NCI-H524 treated with DMSO at 0.1 percent for 48 hours (cell line): ENCODE measurements at regions not wholly inside any gene's neighbourhood (a gene's known extent, or its start where the extent isn't known, plus 50 kb on each side); places are given as distances from the start of the nearest gene placed in this dataset.
"Not testable (repeated sequence)": the region's sequence is repeated elsewhere in the genome, so short reads cannot be mapped to it uniquely, and the experiment has no call there.

Experiments used
- DNase-seq: peaks from one replicate; lab custom pipeline; 2025; lab: John Stamatoyannopoulos, UW

DNA sequence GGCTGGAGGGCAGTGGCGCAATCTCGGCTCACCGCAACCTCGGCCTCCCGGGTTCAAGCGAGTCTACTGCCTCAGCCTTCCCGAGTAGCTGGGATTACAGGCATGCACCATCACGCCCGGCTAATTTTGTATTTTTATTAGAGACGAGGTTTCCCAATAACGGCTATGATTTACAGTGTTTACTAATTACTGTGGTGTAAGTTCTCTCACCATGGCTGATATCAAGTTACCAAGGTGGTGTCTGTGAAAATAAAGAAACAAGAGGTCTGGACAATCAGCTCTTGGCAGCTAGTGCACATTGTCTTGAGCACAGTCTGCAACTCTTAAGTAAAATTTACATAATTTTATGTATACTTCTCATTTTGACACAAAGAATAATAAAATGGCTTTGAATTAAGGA, 385.5 kb upstream of the COX7C start:
- DNase-seq = no peak

DNA sequence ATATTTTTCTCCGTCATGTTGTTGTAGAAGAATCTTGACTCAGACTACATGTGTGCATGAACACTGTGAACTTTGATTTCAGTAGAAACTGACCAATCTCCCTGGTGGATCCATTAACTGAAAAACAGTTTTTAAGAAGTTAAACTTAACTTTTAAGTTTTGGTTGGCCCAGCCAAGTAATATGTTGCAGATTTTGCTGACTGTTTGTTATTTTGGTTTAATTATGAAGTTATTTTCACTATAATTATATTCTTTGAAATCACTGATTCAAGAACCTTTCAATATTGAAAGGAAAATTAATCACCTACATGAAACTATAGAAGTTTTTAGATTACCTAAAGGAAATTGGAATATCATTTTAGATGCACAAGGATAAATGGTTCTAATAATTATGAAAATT, 373.6 kb upstream of the COX7C start:
- DNase-seq = no peak

DNA sequence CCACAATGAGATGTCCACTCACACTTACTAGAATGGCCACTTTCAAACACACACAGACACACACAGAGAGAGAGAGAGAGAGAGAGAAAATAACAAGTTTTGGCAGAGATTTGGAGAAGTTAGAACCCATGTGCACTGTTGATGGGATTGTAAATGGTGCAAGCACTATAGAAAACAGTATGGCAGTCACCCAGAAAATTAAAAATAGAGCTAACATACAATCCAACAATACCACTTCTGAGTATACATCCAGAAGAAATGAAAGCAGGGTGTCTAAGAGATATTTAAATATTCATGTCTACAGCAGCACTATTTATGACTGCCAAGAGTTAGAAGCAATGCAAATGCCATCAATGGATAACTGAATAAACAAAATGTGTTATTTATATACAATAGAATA, 359.9 kb upstream of the COX7C start:
- DNase-seq = no peak

DNA sequence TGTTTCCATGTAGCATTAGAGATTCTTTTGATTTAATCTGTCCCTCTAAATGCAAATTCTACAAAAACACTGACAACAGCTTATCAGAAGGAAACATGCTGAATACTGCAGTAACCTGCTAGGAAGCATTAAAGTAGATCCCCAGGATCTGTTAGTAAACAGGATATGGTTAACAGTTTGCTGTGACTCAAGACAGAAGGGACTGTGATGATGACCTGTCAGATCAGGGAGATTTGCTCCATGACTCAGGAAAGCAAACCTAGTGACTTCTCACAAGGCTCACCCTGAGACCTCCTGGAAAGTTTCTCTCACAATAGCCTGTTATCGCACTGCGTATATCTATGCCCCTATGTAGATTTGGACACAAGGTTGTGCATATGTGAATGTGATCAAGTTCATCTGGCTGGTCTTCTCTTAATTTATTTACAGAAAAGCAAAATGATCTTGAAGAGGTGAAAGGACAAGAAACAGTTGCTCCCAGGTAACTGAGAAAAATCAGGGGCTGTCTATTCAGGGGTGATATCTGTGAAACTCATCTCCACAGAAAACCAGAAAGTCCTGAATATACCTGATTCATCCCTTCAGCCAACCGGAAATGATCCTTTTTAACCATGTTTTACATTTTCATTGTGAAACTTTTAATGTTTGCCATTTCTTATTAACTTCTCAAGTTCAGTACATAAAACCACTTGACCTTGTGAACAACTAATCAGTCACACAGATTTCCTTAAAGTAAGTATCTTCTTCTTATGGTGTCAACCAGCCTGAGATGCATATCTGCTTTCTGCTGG, 333.1 kb upstream of the COX7C start:
- not testable (repeated sequence) for DNase-seq

DNA sequence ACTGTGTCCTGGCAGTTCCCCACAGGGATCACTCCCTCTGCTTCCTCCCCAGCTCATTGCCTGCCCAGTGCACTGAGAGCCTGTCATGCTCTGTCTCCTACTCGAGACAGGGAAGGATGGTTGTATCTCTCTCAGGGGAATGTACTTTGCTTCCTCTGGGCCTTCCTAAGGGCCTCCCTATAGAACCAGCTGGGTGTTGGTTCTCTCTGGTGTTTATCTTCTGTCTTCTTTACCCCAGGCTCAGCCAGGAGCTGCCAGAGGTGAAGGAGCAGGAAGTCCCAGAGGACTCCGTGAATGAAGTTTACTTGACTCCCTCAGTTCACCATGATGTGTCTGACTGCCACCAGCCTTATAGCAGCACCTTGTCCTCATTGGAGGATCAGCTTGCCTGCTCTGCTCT, 330.3 kb upstream of the COX7C start:
- not testable (repeated sequence) for DNase-seq

DNA sequence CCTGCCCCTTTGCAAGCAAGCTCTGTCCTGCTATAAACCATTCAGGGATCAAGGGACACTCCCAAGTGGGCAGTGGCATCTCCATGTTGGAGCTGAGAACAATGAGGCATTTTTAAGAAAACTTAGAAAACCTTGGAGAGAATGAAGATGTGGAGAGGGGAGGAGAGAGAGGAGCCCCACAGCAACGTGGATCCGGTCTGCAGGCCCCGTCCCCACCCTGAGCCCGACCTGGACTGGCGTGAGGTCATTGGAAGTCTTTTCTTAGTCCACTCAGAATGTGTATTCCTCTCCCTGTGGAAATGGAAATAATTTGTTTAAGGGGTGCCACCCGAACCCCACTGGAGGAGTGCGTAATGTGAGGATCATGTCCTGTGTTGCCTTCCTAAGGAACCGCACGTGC, 328.0 kb upstream of the COX7C start:
- not testable (repeated sequence) for DNase-seq

DNA sequence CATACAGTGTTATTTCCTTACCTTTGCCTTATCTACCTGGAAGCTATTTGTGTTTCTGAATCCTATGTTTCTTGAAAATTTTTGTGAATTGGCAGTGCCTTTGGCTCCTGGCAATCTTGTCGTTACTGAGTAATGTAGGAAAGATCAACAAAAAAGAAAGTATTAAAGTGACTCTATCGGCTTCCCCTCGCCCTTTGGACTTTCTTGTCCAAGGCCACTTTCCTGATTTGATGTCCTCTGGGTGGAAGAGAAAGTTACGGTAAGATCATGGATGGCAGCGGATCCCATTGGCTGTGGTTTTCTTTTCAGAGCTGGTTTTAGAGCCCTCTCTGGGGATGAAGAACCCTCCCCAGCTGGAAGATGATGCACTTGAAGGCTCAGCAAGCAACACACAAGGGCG, 324.9 kb upstream of the COX7C start:
- DNase-seq = not testable (repeated sequence)

DNA sequence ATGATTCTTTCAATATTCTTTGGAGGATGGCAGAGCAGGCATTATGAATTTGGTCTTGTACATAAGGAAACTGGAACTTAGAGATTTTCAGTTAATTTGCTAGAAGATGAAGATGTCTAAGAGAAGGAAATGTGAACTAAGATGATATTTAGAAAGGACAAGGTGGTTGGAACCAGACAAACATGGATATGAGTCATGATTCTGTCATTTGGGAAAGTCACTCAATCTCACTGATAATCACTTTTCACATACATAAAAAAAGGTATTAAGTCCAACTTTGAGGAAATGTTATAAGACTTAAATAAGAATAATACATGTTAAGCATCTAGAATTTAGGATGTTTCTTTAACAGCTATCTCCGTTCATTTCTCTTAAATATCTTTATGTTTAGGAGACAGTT, 315.1 kb upstream of the COX7C start:
- DNase-seq = not testable (repeated sequence)

DNA sequence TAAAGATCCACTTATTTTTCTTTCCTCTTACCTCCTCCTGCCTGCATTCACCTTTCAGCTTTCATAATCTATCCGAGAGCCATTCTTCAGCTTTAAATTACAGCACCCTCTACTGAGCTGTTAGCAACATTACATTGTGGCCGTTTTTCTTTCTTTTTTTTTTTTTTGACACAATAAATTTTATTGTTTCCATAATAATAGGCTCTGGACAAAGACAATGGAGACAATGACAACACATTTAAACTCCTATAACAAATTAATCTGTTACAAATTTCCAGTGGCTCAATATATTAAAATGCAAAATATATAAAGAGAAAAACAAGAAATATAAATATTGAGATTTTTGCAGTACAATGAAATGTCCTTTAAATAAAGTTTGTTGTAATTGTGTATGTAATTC, 312.7 kb upstream of the COX7C start:
- not testable (repeated sequence) for DNase-seq

DNA sequence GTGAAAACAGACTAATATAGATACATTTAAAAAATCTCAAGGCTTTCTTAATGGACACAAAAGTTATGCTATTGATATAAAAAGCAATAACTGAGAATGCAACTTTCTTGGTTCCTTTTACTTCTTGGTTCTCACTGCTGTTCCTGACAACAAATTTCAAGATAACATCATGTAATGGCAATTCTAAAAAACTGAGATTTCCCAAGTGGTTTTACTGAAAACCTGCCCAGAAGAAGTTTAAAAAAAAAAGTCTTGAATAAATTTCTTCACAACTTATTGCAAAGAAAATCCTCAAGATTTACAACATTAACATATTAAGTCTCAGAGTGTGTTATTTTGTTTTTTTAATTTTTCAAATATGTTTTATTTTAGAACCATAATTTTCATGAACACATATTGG, 302.8 kb upstream of the COX7C start:
- DNase-seq = no peak

DNA sequence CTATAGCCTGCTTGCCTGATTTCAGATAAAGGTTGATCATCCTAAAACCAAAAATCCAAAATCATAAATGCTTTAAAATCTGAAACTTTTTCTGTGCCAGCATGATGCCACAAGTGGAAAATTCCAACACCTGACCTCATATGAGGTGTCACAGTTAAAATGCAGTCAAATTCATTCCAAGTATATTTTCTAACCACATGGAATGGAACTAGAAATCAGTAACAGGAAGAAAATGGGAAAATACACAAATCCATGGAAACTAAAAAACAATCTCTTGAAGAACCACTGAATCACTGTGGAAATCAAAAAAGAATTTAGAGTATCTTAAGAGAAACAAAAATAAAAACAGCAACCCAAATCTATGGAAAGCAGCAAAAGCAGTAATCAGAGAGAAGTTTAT, 297.5 kb upstream of the COX7C start:
- DNase-seq = no peak

DNA sequence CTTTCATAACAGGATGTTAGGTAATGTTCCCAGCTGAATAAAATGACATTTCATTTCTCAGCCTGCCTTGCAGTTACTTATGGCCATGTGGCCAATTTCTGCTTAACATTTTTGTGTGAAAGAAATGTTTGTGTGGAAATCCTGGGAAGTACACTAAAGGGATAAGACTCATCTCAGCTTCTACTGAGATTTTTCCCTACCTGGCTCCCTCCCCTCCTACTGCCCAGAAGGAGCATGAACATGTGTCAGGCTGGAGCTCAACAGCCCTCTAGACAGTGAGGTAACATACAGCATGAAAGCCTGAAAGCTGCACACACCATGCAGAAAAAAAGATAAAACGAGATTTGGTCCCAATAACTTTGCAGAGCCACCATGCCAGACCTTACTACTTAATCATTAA, 288.4 kb upstream of the COX7C start:
- DNase-seq = no peak

DNA sequence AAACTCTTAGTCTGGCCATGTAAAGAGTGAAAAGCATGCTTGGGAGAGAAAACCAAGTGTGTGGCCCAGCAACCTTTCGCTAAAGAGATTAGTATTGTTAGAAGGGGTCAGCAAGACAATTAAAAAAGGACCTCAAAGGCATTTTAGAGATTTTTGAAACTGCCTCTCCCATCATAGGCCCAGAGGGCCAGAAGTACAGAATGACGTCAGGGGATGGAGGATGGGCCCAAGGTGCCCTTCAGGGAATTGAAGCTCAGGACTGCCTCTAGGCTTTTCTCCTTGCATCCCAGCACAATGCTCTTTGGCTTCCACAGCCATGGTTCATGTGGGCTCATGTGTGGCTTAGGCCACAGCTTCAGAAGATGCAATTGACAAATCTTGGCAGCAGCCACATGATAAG, 287.0 kb upstream of the COX7C start:
- no peak for DNase-seq

DNA sequence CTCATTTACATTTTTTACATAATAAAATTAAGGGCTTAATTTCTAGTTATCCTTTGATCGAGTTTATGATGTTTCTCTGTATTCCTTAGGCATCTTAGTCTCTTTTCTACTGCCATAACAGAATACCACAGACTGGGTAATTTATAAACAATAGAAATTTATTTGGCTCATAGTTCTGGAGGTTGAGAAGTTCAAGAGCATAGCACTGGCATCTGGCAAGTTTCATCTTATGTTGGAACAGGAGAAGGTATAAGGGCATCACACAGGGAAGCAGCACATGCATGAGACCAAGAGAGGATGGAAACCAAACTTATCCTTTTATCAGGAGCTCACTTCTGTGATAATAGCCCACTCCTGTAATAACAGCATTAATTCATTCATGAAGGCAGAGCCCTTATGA, 284.9 kb upstream of the COX7C start:
- no peak for DNase-seq

DNA sequence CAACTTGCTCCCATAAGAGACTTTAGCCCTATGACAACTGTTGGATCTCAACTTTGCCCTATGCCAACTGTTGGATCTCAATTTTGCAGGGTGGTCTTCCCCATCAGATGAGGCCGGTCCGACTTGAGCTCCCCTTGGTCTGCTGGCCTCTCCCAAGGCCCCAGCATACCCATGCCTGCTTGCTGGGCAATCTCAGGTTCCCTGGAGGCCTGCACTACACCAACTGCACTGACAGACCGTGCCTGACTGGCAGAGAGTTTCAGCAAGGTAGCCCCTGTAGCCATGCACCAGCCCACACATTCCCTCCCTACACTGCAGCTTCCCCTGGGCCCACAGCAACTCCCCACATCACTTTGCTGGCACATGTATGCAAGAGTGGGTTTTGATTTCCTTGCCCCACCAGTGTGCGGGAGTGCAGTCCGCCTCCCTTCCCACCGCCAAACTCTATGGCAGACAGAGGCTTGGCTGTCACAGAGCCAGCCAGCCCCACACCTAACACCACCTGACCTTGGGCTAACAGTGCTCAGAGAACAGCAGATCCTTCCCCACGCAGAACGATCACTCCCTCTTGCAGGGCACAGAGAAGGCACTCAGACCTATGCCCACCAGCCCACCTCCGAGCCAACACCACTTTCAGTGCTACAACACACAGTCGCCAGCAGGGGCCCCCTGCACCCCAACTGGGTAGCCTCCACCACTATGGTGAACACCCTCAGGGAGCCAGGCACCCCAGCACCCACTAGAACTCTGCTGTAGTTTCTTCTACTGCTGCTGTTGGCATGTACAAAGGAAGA, 279.9 kb upstream of the COX7C start:
- DNase-seq = no peak

DNA sequence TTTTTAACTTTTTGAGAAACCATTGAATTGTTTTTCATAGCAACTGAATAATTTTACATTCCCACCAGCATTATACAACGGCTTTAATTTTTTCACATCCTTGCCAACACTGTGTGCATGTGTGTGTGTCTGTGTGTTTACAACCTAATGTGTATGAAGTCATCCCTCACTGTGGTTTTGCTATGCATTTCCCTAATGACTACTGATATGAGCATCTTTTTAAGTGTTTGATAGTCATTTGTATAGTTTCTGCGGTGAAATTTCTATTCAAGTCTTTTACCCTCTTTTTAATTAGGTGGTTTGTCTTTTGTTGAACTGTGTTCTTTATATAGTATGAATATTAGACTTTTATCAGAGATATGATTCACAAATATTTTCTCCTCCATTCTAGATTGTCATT, 263.1 kb upstream of the COX7C start:
- DNase-seq = no peak

DNA sequence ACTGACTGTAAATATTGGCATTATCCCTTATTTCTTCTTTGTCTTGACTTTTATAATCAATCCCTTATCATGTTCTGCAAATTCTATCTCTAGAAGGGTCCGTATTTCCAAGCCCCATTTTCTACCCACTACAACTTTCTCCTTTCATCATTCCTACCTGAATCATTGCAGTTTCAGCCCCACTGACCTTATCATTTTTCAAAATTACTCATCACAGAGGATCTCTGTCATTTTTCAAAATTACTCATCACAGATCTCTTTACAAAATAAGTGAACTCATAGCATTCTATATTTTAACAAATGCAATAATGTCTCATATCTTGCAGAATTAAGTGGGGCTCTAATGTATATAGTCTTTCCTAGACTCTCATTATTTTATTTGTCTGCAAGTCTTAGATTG, 256.9 kb upstream of the COX7C start:
- no peak for DNase-seq

DNA sequence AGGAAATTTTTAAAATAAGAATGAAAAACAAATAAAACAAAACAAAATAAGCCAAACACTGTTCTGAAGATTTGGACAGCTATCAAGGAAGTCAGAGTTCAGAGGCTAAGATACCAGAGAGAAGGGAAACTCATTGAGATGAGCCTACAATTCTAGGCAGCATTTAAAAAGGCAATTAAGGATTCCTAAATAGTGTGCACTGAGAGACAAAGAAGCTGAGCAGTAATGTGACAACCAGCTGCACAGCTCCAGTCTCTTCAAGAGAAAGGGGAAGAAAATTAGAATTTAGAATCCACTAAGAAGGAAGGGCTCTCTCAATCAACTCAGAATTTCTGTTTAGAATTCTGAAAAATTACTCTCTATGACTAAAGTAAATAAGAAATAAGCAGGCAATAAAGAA, 246.7 kb upstream of the COX7C start:
- no peak for DNase-seq

DNA sequence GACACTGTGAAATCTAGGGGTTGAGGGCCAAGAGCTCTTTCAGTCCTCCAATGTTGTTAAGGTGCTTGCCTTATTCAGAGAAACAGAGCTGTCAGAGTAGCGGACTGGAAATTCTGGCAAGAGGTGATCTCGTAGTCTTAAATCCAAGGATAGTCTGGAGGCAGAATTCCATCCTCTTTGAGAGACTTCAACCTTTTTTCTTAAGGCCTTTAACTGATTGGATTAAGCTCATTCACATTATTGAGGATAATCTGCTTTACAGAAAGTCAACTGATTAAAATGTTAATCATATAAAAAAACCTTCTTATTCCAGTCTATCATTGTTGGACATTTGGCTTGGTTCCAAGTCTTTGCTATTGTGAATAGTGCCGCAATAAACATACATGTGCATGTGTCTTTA, 243.1 kb upstream of the COX7C start:
- no peak for DNase-seq

DNA sequence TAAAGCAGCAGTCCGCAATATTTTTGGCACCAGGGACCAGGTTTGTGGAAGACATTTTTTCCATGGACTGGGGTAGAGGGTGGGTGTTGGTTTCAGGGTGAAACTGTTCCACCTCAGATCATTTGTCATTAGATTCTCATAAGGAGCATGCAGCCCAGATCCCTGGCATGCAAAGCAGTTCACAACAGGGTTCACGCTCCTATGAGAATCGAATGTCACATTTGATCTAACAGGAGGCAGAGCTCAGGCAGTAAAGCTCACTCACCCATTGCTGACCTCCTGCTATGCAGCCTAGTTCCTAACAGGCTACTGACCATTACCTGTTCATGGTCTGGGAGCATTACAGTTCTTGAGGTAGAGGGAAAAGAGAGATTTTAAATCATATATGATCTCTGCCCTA, 241.5 kb upstream of the COX7C start:
- no peak for DNase-seq

DNA sequence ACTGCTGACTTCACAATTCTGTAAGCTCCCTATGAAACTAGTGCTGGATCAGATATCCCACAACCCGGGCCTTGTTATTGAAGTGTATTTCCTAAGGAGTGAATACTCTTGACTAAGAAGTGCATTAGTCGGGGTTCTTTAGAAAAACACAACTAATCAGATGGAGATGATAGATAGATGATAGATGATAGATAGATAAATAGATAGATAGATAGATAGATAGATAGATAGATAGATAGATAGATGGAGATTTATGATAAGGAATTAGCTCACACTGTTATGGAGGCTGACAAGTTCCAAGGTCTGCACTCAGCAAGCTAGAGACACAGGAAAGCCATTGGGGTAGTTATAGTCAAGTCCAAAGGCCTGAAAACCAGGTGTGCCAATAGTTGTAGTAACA, 214.6 kb upstream of the COX7C start:
- DNase-seq = no peak

DNA sequence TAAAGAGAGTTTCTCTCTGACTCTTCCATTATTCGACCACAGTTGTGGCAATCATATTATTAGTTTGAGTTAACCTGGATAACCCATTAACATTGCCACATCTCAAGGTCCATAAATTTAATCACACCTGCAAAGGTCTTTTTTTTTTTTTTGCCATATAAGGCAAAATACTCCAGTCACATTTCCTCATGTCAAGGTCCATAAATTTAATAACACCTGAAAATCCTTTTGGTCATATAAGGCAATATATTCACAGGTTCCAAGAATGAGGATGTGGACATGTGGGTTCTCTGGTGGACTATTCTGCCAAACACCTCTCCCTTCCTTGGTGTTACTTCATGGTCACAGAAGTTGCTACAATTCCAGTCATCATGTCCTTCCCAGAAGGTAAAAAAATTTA, 213.5 kb upstream of the COX7C start:
- no peak for DNase-seq

DNA sequence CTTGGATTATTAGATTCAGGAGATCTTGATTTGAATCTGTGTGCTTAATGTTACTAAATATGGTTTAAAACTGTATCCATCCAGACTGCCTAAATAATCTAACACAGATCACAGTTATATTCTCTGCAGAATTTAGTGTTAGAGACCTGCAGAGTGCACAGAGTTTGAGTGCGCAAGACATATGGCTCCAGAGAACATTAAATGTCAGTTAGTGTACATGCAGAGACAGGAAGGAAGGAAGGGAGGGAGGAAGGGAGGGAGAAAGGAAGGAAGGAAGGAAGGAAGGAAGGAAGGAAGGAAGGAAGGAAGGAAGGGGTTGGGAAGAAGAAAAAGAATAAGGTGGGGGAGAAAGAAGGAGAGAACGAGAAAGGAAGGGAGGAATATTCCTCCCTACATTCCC, 210.0 kb upstream of the COX7C start:
- no peak for DNase-seq

DNA sequence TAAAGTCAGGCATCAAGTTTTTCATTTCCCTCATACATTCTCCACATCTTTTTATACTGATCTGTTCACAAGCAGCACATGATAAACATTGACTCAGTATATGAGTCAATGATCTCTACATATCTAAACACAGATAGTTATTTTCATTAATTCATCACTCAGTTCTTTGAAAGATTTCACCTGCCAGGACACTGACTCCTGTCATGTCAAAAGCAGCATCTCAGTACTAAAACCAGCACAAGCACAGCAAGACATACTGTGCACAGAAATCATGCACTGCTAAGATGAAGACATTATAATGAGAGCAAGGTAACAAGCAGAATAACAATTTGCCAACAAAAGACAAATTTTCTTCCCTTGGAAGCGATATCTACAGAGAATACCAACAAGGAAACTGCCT, 206.1 kb upstream of the COX7C start:
- no peak for DNase-seq
